ENCODE measurements at regions not wholly inside any gene's neighbourhood (a gene's known extent, or its start where the extent isn't known, plus 50 kb on each side); places are given as distances from the start of the nearest gene placed in this dataset.

DNA sequence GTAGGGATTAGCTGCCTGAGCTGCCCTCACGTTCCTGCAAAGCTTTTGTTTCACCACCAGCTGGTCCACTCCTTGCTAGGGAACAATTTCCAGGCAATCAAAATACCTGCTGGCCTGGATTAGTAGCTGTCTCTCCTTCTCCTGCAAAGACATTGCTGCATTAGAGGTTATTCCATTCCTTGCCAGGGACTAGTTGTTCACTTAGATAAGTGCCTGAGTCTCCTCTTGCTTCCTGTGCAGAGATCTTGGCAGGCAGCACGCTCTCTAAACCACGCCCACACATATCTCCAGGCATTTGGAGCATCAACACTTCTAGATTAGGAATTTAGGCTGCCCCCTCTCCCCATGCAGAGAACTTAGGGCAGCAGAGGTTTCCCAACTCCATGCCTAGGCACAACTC, 150.4 kb upstream of the SMIM30 start:
- TF ChIP-seq, protein P1, sequence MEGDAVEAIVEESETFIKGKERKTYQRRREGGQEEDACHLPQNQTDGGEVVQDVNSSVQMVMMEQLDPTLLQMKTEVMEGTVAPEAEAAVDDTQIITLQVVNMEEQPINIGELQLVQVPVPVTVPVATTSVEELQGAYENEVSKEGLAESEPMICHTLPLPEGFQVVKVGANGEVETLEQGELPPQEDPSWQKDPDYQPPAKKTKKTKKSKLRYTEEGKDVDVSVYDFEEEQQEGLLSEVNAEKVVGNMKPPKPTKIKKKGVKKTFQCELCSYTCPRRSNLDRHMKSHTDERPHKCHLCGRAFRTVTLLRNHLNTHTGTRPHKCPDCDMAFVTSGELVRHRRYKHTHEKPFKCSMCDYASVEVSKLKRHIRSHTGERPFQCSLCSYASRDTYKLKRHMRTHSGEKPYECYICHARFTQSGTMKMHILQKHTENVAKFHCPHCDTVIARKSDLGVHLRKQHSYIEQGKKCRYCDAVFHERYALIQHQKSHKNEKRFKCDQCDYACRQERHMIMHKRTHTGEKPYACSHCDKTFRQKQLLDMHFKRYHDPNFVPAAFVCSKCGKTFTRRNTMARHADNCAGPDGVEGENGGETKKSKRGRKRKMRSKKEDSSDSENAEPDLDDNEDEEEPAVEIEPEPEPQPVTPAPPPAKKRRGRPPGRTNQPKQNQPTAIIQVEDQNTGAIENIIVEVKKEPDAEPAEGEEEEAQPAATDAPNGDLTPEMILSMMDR (IDR thresholded peaks at IDR 0.05), result no peak
- TF ChIP-seq POLR2AphosphoS5 (IDR thresholded peaks at IDR 0.05), result no peak
